ENCODE measurements at regions not wholly inside any gene's neighbourhood (a gene's known extent, or its start where the extent isn't known, plus 50 kb on each side); places are given as distances from the start of the nearest gene placed in this dataset.

GRCh38 chr10:10627414-10627813, 390.3 kb upstream of the CELF2 start:
- TF ChIP-seq GLIS3 (CRISPR knock-in tag; IDR thresholded peaks at IDR 0.05) (no peak), ZFP3 (CRISPR knock-in tag; IDR thresholded peaks at IDR 0.05) (no peak), RARB (CRISPR knock-in tag; IDR thresholded peaks at IDR 0.05) (no peak), SNAI2 (CRISPR knock-in tag; IDR thresholded peaks at IDR 0.05) (no peak), PATZ1 (CRISPR knock-in tag; IDR thresholded peaks at IDR 0.05; ENCODE audit: borderline replicate concordance) (no peak), ZNF8 (CRISPR knock-in tag; IDR thresholded peaks at IDR 0.05) (no peak), TOX (CRISPR knock-in tag; IDR thresholded peaks at IDR 0.05; ENCODE audit: borderline replicate concordance) (no peak), PPARA (CRISPR knock-in tag; IDR thresholded peaks at IDR 0.05; ENCODE audit: borderline replicate concordance) (no peak), ZC3H10 (CRISPR knock-in tag; IDR thresholded peaks at IDR 0.05) (no peak), TSHZ2 (CRISPR knock-in tag; IDR thresholded peaks at IDR 0.05) (no peak), ISL1 (CRISPR knock-in tag; IDR thresholded peaks at IDR 0.05) (no peak), ESRRG (CRISPR knock-in tag; IDR thresholded peaks at IDR 0.05) (no peak), TCF4 (CRISPR knock-in tag; IDR thresholded peaks at IDR 0.05; ENCODE audit: borderline replicate concordance) (no peak)
